Nephron (organoid): ENCODE measurements at regions not wholly inside any gene's neighbourhood (a gene's known extent, or its start where the extent isn't known, plus 50 kb on each side); places are given as distances from the start of the nearest gene placed in this dataset.

Experiments used
- H3K27ac Mint-ChIP-seq, 3 experiments: 2 replicates each; pipeline ENCODE4 v1.8.0; 2020; ENCODE audit warnings: mixed read lengths in 3 of 3, mild to moderate bottlenecking in 2 of 3, moderate library complexity in 1 of 3
- H3K27me3 Mint-ChIP-seq: 2 replicates; pipeline ENCODE4 v1.8.0; 2021; ENCODE audit warnings: low read depth, mild to moderate bottlenecking, moderate library complexity, mixed read lengths
- H3K36me3 Mint-ChIP-seq: 2 replicates; pipeline ENCODE4 v1.8.0; 2020; ENCODE audit warnings: low read depth, mixed read lengths
- H3K4me1 Mint-ChIP-seq: 2 replicates; pipeline ENCODE4 v1.8.0; 2020; ENCODE audit warnings: mixed read lengths
- H3K4me3 Mint-ChIP-seq, 3 experiments: 2 replicates each; pipeline ENCODE4 v1.8.0; 2020; ENCODE audit warnings: mild to moderate bottlenecking in 3 of 3, mixed read lengths in 3 of 3, moderate library complexity in 2 of 3
- H3K9me3 Mint-ChIP-seq: 2 replicates; pipeline ENCODE4 v1.8.0; 2020; ENCODE audit warnings: mixed read lengths
- CTCF ChIP-seq, 3 experiments: fragments of 200-600 bp; sonication (generic); IDR thresholded peaks; one replicate each; pipeline ENCODE4 v1.5.0; 2021; ENCODE audit warnings: antibody characterized with exemption in 3 of 3; ENCODE audit not compliant: unreplicated experiment in 3 of 3

- no peak overlapping the region for H3K27ac Mint-ChIP-seq
- H3K4me3 Mint-ChIP-seq, result no peak overlapping the region
- no peaks in the 10 kb centered on the region for H3K27me3 Mint-ChIP-seq
- peaks cover 4% of the 10 kb centered on the region for H3K9me3 Mint-ChIP-seq
- no peaks in the 10 kb centered on the region for H3K4me1 Mint-ChIP-seq
- H3K36me3 Mint-ChIP-seq, result no peaks in the 10 kb centered on the region
- no peak for TF ChIP-seq CTCF (IDR thresholded peaks at IDR 0.05; ENCODE audit: unreplicated experiment in 3 of 3)
Observed at GRCh38 chr7:54701982-54702381, 57.0 kb downstream of the SEC61G start.

GRCh38 chr7:54699715-54700114 lies 59.3 kb downstream of the SEC61G start:
- Mint-ChIP-seq H3K4me3 (no peak overlapping the region), H3K9me3 (no peaks in the 10 kb centered on the region), H3K36me3 (no peaks in the 10 kb centered on the region), H3K27me3 (no peaks in the 10 kb centered on the region), H3K27ac (no peak overlapping the region), H3K4me1 (no peaks in the 10 kb centered on the region)
- no peak for TF ChIP-seq CTCF (IDR thresholded peaks at IDR 0.05; ENCODE audit: unreplicated experiment in 3 of 3)

DNA sequence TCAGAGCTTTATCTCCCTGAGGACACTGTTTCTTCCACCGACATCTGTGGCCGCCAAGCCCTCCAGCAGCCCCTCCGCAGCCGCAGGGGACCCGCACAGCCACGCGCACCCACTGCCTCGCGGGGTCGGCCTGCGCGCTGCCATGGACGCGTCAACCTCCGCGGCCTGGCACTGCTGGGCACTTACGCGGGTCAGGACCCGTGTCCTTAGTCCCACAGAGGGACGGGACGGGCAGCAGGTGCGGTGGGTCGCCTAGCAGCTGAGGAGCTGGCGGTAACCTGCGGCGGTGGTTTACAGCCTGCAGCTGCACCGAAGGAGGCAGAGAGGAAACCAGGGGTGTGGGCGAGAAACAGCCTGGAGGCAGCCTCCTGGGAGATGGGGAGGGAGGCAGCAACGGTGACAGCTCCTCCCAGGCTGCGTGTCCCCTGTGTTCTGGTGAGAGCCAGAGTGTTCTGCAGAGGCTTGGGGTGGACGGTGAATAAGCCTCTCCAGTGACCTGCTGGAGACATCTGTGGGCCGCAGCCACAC lies 61.3 kb downstream of the SEC61G start:
- Mint-ChIP-seq H3K27ac (no peak overlapping the region), H3K9me3 (no peaks in the 10 kb centered on the region), H3K36me3 (no peaks in the 10 kb centered on the region), H3K4me1 (no peaks in the 10 kb centered on the region), H3K27me3 (no peaks in the 10 kb centered on the region), H3K4me3 (no peak overlapping the region)
- TF ChIP-seq CTCF (IDR thresholded peaks at IDR 0.05; ENCODE audit: unreplicated experiment in 3 of 3), result no peak

DNA sequence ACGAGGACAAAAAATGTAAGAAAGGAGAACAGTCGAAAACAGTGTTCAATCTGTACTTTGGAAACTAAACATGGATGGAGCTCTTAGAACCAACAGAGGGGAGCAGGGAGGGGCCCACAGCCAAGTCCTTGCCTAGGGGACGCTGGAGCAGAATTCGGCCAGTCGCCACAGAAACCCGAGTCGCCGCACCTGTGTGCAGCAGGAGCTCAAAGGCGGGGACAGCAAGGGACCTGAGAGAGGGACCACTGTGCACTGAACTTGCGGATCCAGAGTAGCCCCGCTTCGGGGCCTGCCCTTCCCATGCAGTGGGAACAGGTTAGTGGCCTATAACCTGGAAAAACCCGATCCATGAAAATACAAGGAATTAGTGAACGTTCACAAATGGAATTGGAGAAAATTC lies 68.1 kb downstream of the SEC61G start:
- H3K27ac Mint-ChIP-seq, result no peak overlapping the region
- H3K9me3 Mint-ChIP-seq, result no peaks in the 10 kb centered on the region
- TF ChIP-seq CTCF (IDR thresholded peaks at IDR 0.05; ENCODE audit: unreplicated experiment in 3 of 3), result no peak
- H3K36me3 Mint-ChIP-seq, result no peaks in the 10 kb centered on the region
- peaks cover 19% of the 10 kb centered on the region for H3K4me1 Mint-ChIP-seq
- peaks cover 3% of the 10 kb centered on the region for H3K27me3 Mint-ChIP-seq
- no peak overlapping the region for H3K4me3 Mint-ChIP-seq

GRCh38 chr7:54690050-54690443 lies 69.0 kb downstream of the SEC61G start:
- Mint-ChIP-seq H3K9me3 (no peaks in the 10 kb centered on the region), H3K36me3 (no peaks in the 10 kb centered on the region), H3K27me3 (peaks cover 3% of the 10 kb centered on the region), H3K4me3 (peak overlapping the region in 2 of 3 experiments; percentile 23 to 32), H3K27ac (peak overlapping the region; percentile 60 to 89 (median 75)), H3K4me1 (peaks cover 19% of the 10 kb centered on the region)
- TF ChIP-seq CTCF (IDR thresholded peaks at IDR 0.05; ENCODE audit: unreplicated experiment in 3 of 3), result no peak

GRCh38 chr7:54689394-54690049 lies 69.5 kb downstream of the SEC61G start:
- H3K36me3 Mint-ChIP-seq, result no peaks in the 10 kb centered on the region
- peak overlapping the region; percentile 60 to 89 (median 75) for H3K27ac Mint-ChIP-seq
- peaks cover 3% of the 10 kb centered on the region for H3K27me3 Mint-ChIP-seq
- TF ChIP-seq CTCF (IDR thresholded peaks at IDR 0.05; ENCODE audit: unreplicated experiment in 3 of 3), result no peak
- peaks cover 19% of the 10 kb centered on the region for H3K4me1 Mint-ChIP-seq
- peak overlapping the region in 2 of 3 experiments; percentile 23 to 32 for H3K4me3 Mint-ChIP-seq
- H3K9me3 Mint-ChIP-seq, result no peaks in the 10 kb centered on the region
